ENCODE measurements at regions not wholly inside any gene's neighbourhood (a gene's known extent, or its start where the extent isn't known, plus 50 kb on each side); places are given as distances from the start of the nearest gene placed in this dataset.

GRCh38 chr13:71380191-71380590 lies 486.8 kb downstream of the DACH1 start:
- TF ChIP-seq CTCF (IDR thresholded peaks at IDR 0.05) (no peak), POLR2A (IDR thresholded peaks at IDR 0.05) (no peak), EP300 (IDR thresholded peaks at IDR 0.05) (no peak)

Data from tibial nerve (tissue), 4 donors.